GM10266 (cell line): ENCODE measurements at regions not wholly inside any gene's neighbourhood (a gene's known extent, or its start where the extent isn't known, plus 50 kb on each side); places are given as distances from the start of the nearest gene placed in this dataset.

Experiments
- DNase-seq: peaks from one replicate; pipeline ENCODE4 v3.0.0; 2012; ENCODE audit errors: extremely low spot score
- CTCF ChIP-seq: IDR thresholded peaks from 2 replicates; pipeline ENCODE4 v1.5.1; 2012; ENCODE audit warnings: mild to moderate bottlenecking, low read depth; ENCODE audit not compliant: control insufficient read depth, insufficient read depth; ENCODE audit errors: missing control alignments

DNA sequence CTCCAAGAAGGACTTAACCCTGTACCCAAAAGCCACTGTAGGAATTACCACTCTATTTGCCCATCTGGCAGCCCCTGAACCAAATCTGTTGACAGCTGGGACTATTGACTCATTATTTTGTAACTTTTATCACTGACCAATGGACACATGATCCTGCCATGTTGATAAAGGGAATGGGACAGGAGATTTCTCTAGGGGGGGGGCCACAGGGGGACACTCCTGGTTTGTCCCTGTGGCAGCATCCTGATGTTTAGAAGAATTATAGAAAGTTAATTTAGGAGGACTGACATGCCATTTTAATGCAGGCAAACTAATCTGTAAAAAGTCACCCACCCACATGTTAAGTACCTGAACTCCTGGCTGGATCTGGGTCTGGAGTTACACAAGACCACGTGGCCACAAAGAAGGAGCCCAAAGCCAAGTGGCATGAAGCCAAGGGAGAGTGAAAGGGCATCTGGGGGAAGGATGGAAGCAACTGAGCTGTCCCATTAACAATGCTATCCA lies 558.1 kb downstream of the ETS1 start:
- TF ChIP-seq CTCF, result no peak
- no peak for DNase-seq

GRCh38 chr11:128026596-128026995 lies 560.8 kb downstream of the ETS1 start:
- no peak for TF ChIP-seq CTCF
- no peak for DNase-seq

DNA sequence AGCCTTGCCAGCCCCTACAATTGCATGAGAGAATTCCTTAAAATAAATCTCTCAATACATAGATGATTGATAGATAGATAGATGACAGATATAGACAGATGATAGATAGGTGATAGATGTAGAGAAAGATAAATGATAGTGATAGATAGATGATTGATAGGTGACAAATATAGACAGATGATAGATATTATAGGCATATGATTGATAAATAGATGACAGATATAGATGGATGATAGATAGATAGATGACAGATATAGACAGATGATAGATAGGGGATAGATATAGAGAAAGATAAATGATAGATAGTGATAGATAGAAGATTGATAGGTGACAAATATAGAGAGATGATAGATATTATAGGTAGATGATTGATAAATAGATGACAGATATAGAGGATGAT lies 564.6 kb downstream of the ETS1 start:
- no peak for DNase-seq
- TF ChIP-seq CTCF, result no peak

GRCh38 chr11:128022007-128022368 lies 565.4 kb downstream of the ETS1 start:
- TF ChIP-seq CTCF, result no peak

GRCh38 chr11:128021349-128022006 lies 565.9 kb downstream of the ETS1 start:
- TF ChIP-seq CTCF, result no peak
- no peak for DNase-seq

More at GRCh38 chr11:128022007-128022368, 565.4 kb downstream of the ETS1 start:
- DNase-seq, result no peak

- DNase-seq, result no peak
- no peak for TF ChIP-seq CTCF
These were observed 568.7 kb downstream of the ETS1 start for GRCh38 chr11:128018692-128019091.

- no peak for TF ChIP-seq CTCF
- no peak for DNase-seq
These were observed 581.8 kb downstream of the ETS1 start for GRCh38 chr11:128005562-128005961.
